ENCODE measurements at regions not wholly inside any gene's neighbourhood (a gene's known extent, or its start where the extent isn't known, plus 50 kb on each side); places are given as distances from the start of the nearest gene placed in this dataset.

DNA sequence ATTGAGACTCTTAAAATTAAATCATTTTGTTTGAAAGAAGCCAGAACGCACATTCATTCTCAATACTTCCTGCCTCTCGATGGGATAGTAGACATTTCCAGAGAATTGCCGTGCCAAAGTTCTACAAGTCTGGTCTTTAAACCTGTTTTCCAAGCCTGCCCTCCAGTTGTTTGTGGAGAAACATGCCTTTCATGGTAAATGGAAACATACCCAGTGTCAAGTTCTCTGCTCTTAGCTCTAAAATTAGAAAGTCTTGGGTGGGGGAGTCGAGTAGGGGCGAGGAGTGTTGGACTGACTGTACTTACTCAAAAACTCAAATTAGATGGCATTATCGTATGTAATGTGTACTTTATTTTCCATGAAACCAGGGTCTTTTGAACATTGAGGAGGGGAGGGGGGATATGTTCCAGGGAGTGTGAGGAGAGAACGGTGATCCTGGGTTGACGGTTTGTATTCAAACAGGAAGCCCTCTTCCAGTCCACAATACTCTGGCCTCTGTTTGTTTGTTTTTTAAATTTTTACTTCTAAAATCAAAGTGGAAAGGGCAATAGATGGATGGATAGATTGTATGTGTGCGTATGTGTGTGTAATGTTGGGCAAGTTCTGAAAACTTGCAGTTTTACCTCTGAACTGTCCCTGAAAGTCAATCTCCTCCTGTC is 106.8 kb upstream of the ARMC2 start:
- TF ChIP-seq, protein P1, sequence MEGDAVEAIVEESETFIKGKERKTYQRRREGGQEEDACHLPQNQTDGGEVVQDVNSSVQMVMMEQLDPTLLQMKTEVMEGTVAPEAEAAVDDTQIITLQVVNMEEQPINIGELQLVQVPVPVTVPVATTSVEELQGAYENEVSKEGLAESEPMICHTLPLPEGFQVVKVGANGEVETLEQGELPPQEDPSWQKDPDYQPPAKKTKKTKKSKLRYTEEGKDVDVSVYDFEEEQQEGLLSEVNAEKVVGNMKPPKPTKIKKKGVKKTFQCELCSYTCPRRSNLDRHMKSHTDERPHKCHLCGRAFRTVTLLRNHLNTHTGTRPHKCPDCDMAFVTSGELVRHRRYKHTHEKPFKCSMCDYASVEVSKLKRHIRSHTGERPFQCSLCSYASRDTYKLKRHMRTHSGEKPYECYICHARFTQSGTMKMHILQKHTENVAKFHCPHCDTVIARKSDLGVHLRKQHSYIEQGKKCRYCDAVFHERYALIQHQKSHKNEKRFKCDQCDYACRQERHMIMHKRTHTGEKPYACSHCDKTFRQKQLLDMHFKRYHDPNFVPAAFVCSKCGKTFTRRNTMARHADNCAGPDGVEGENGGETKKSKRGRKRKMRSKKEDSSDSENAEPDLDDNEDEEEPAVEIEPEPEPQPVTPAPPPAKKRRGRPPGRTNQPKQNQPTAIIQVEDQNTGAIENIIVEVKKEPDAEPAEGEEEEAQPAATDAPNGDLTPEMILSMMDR (IDR thresholded peaks at IDR 0.05), result no peak
- TF ChIP-seq, protein P2, sequence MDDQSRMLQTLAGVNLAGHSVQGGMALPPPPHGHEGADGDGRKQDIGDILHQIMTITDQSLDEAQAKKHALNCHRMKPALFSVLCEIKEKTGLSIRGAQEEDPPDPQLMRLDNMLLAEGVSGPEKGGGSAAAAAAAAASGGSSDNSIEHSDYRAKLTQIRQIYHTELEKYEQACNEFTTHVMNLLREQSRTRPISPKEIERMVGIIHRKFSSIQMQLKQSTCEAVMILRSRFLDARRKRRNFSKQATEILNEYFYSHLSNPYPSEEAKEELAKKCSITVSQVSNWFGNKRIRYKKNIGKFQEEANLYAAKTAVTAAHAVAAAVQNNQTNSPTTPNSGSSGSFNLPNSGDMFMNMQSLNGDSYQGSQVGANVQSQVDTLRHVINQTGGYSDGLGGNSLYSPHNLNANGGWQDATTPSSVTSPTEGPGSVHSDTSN (IDR thresholded peaks at IDR 0.05), result no peak
- TF ChIP-seq GABPA (IDR thresholded peaks at IDR 0.05; ENCODE audit: low read depth) (no peak), RAD21 (IDR thresholded peaks at IDR 0.05; ENCODE audit: low read length) (no peak)
